ENCODE measurements at regions not wholly inside any gene's neighbourhood (a gene's known extent, or its start where the extent isn't known, plus 50 kb on each side); places are given as distances from the start of the nearest gene placed in this dataset.

GRCh38 chr5:173770637-173771036 is 117.5 kb upstream of the CPEB4 start:
- 99% methylated on average over 2 of the region's 2 CpGs for WGBS (ENCODE audit: low lambda C conversion rate)
- intact Hi-C loops (cut with micrococcal nuclease; ENCODE audit: unreplicated experiment) = no loop called here
- TF ChIP-seq, protein P1, sequence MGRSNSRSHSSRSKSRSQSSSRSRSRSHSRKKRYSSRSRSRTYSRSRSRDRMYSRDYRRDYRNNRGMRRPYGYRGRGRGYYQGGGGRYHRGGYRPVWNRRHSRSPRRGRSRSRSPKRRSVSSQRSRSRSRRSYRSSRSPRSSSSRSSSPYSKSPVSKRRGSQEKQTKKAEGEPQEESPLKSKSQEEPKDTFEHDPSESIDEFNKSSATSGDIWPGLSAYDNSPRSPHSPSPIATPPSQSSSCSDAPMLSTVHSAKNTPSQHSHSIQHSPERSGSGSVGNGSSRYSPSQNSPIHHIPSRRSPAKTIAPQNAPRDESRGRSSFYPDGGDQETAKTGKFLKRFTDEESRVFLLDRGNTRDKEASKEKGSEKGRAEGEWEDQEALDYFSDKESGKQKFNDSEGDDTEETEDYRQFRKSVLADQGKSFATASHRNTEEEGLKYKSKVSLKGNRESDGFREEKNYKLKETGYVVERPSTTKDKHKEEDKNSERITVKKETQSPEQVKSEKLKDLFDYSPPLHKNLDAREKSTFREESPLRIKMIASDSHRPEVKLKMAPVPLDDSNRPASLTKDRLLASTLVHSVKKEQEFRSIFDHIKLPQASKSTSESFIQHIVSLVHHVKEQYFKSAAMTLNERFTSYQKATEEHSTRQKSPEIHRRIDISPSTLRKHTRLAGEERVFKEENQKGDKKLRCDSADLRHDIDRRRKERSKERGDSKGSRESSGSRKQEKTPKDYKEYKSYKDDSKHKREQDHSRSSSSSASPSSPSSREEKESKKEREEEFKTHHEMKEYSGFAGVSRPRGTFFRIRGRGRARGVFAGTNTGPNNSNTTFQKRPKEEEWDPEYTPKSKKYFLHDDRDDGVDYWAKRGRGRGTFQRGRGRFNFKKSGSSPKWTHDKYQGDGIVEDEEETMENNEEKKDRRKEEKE (IDR thresholded peaks at IDR 0.05) = no peak
- TF ChIP-seq ZNF574 (CRISPR knock-in tag; IDR thresholded peaks at IDR 0.05) (no peak), HNRNPK (IDR thresholded peaks at IDR 0.05; ENCODE audit: low read depth, low read length, poor library complexity, severe bottlenecking) (peak; percentile 76), PCBP2 (optimal IDR thresholded peaks at IDR 0.05; ENCODE audit: low read depth, low read length, poor library complexity, severe bottlenecking) (no peak), KDM1A (CRISPR knock-in tag; IDR thresholded peaks at IDR 0.05) (no peak), LCORL (IDR thresholded peaks at IDR 0.05) (no peak), LCORL (CRISPR knock-in tag; IDR thresholded peaks at IDR 0.05) (no peak)
- TF ChIP-seq, protein P2, sequence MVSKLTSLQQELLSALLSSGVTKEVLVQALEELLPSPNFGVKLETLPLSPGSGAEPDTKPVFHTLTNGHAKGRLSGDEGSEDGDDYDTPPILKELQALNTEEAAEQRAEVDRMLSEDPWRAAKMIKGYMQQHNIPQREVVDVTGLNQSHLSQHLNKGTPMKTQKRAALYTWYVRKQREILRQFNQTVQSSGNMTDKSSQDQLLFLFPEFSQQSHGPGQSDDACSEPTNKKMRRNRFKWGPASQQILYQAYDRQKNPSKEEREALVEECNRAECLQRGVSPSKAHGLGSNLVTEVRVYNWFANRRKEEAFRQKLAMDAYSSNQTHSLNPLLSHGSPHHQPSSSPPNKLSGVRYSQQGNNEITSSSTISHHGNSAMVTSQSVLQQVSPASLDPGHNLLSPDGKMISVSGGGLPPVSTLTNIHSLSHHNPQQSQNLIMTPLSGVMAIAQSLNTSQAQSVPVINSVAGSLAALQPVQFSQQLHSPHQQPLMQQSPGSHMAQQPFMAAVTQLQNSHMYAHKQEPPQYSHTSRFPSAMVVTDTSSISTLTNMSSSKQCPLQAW (CRISPR knock-in tag; IDR thresholded peaks at IDR 0.05) = no peak
- TF ChIP-seq, protein P3, sequence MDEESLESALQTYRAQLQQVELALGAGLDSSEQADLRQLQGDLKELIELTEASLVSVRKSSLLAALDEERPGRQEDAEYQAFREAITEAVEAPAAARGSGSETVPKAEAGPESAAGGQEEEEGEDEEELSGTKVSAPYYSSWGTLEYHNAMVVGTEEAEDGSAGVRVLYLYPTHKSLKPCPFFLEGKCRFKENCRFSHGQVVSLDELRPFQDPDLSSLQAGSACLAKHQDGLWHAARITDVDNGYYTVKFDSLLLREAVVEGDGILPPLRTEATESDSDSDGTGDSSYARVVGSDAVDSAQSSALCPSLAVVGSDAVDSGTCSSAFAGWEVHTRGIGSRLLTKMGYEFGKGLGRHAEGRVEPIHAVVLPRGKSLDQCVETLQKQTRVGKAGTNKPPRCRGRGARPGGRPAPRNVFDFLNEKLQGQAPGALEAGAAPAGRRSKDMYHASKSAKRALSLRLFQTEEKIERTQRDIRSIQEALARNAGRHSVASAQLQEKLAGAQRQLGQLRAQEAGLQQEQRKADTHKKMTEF (CRISPR knock-in tag; IDR thresholded peaks at IDR 0.05) = no peak
- BruUV-seq (replicated peaks) = no TSS peak
- ATAC-seq (no peak), DNase-seq (ENCODE audit: low spot score) (no peak), FAIRE-seq (no peak)
- Histone ChIP-seq H3K27ac (ENCODE audit: extremely low read length, insufficient read depth, low read length) (no peak overlapping the region), H3K36me3 (replicated peaks in 1 of 2; ENCODE audit: control insufficient read depth in 1 of 2, insufficient read depth in 2 of 2, low read length in 2 of 2) (no peaks in the 10 kb centered on the region), H3K27me3 (ENCODE audit: control insufficient read depth in 1 of 2, insufficient read depth in 2 of 2, low read length in 2 of 2) (no peaks in the 10 kb centered on the region), H3K79me2 (ENCODE audit: insufficient read depth, low read length) (no peaks in the 10 kb centered on the region), H4K20me1 (ENCODE audit: insufficient read depth, low read length) (no peaks in the 10 kb centered on the region), H2AFZ (ENCODE audit: low read length) (no peak overlapping the region), H3K4me1 (ENCODE audit: insufficient read depth, low read length) (peaks cover 63% of the 10 kb centered on the region), H3K4me3 (replicated peaks in 1 of 3; ENCODE audit: insufficient read depth in 1 of 3, low read depth in 2 of 3, low read length in 3 of 3) (no peak overlapping the region), H3K4me2 (ENCODE audit: low read depth, low read length) (no peak overlapping the region), H3K9me3 (ENCODE audit: low read length) (no peaks in the 10 kb centered on the region), H3K9ac (ENCODE audit: insufficient read depth, low read depth, low read length) (no peak overlapping the region)
- ChIA-PET CTCF (ENCODE audit: low intra/inter-chr PET ratio, low total read pairs) (no interaction called here), POLR2A (interaction anchor here (1.2 kb wide), 1 partner anchor 18 kb away, joined by 3 read pairs; no protein-coding TSS in a partner anchor)
- in situ Hi-C loops (cut with HindIII; ENCODE audit: extremely low pct_ligation_motif_present, low pct_unique_long_range_greater_than_20kb) = loop anchor here (25.0 kb wide), 1 partner anchor 192 kb away; no protein-coding TSS in a partner anchor

Measured in HepG2 (cell line).